ENCODE measurements at regions not wholly inside any gene's neighbourhood (a gene's known extent, or its start where the extent isn't known, plus 50 kb on each side); places are given as distances from the start of the nearest gene placed in this dataset.
A peak's percentile ranks its signal among the peaks of the same experiment; 100 is the strongest.
"Not testable (repeated sequence)": the region's sequence is repeated elsewhere in the genome, so short reads cannot be mapped to it uniquely, and the experiment has no call there.

GRCh38 chr9:42239445-42240260 is 56.2 kb downstream of the SPATA31A6 start:
- DNase-seq (ENCODE audit: low read depth): peak; percentile 90
- not testable (repeated sequence) for H3K4me3 ChIP-seq (ENCODE audit: low read length)

- H3K4me3 ChIP-seq (ENCODE audit: low read length): not testable (repeated sequence)
These were observed 56.8 kb downstream of the SPATA31A6 start for GRCh38 chr9:42240261-42240579.

GRCh38 chr9:42243211-42243610 is 59.8 kb downstream of the SPATA31A6 start:
- DNase-seq (ENCODE audit: low read depth); H3K4me3 ChIP-seq (ENCODE audit: low read length): not testable (repeated sequence)

More at GRCh38 chr9:42240261-42240579, 56.8 kb downstream of the SPATA31A6 start:
- peak; percentile 87 for DNase-seq (ENCODE audit: low read depth)

- H3K4me3 ChIP-seq (ENCODE audit: low read length); DNase-seq (ENCODE audit: low read depth): not testable (repeated sequence)
These were observed 60.4 kb downstream of the SPATA31A6 start for GRCh38 chr9:42243822-42244221.

GRCh38 chr9:42268729-42269128 is 85.3 kb downstream of the SPATA31A6 start:
- DNase-seq (ENCODE audit: low read depth); H3K4me3 ChIP-seq (ENCODE audit: low read length): not testable (repeated sequence)

- not testable (repeated sequence) for H3K4me3 ChIP-seq (ENCODE audit: low read length); DNase-seq (ENCODE audit: low read depth)
These were observed 85.7 kb downstream of the SPATA31A6 start for GRCh38 chr9:42269171-42269570.

- DNase-seq (ENCODE audit: low read depth); H3K4me3 ChIP-seq (ENCODE audit: low read length): not testable (repeated sequence)
These were observed 89.7 kb downstream of the SPATA31A6 start for GRCh38 chr9:42273191-42273590.

- no peak for TF ChIP-seq CTCF (conservative IDR thresholded peaks at IDR 0.05; ENCODE audit: low read depth, low read length)
- no peak overlapping the region for H3K4me3 ChIP-seq (ENCODE audit: low read length)
- DNase-seq (ENCODE audit: low read depth): no peak
These were observed 91.7 kb downstream of the SPATA31A6 start for GRCh38 chr9:42275141-42275540.

GRCh38 chr9:42282531-42283178 is 99.2 kb downstream of the SPATA31A6 start:
- H3K4me3 ChIP-seq (ENCODE audit: low read length); DNase-seq (ENCODE audit: low read depth): not testable (repeated sequence)

GRCh38 chr9:42283179-42283543 is 99.7 kb downstream of the SPATA31A6 start:
- not testable (repeated sequence) for H3K4me3 ChIP-seq (ENCODE audit: low read length); DNase-seq (ENCODE audit: low read depth)

- H3K4me3 ChIP-seq (ENCODE audit: low read length): not testable (repeated sequence)
These were observed 102.8 kb downstream of the SPATA31A6 start for GRCh38 chr9:42286145-42286845.

GRCh38 chr9:42288002-42288864 is 104.8 kb downstream of the SPATA31A6 start:
- not testable (repeated sequence) for DNase-seq (ENCODE audit: low read depth); H3K4me3 ChIP-seq (ENCODE audit: low read length)

More at GRCh38 chr9:42286145-42286845, 102.8 kb downstream of the SPATA31A6 start:
- not testable (repeated sequence) for DNase-seq (ENCODE audit: low read depth)

GRCh38 chr9:42288865-42289229 is 105.4 kb downstream of the SPATA31A6 start:
- not testable (repeated sequence) for DNase-seq (ENCODE audit: low read depth); H3K4me3 ChIP-seq (ENCODE audit: low read length)

- DNase-seq (ENCODE audit: low read depth); H3K4me3 ChIP-seq (ENCODE audit: low read length): not testable (repeated sequence)
These were observed 116.7 kb downstream of the SPATA31A6 start for GRCh38 chr9:42300124-42300523.

- not testable (repeated sequence) for DNase-seq (ENCODE audit: low read depth); H3K4me3 ChIP-seq (ENCODE audit: low read length)
These were observed 123.2 kb downstream of the SPATA31A6 start for GRCh38 chr9:42306625-42307024.

- not testable (repeated sequence) for DNase-seq (ENCODE audit: low read depth); H3K4me3 ChIP-seq (ENCODE audit: low read length)
These were observed 124.0 kb downstream of the SPATA31A6 start for GRCh38 chr9:42307449-42307848.

- H3K4me3 ChIP-seq (ENCODE audit: low read length); DNase-seq (ENCODE audit: low read depth): not testable (repeated sequence)
These were observed 127.5 kb downstream of the SPATA31A6 start for GRCh38 chr9:42310972-42311371.

GRCh38 chr9:42316026-42316425 is 132.6 kb downstream of the SPATA31A6 start:
- H3K4me3 ChIP-seq (ENCODE audit: low read length); DNase-seq (ENCODE audit: low read depth): not testable (repeated sequence)

All from retinal pigment epithelial cell (primary cell).